ENCODE measurements at regions not wholly inside any gene's neighbourhood (a gene's known extent, or its start where the extent isn't known, plus 50 kb on each side); places are given as distances from the start of the nearest gene placed in this dataset.

DNA sequence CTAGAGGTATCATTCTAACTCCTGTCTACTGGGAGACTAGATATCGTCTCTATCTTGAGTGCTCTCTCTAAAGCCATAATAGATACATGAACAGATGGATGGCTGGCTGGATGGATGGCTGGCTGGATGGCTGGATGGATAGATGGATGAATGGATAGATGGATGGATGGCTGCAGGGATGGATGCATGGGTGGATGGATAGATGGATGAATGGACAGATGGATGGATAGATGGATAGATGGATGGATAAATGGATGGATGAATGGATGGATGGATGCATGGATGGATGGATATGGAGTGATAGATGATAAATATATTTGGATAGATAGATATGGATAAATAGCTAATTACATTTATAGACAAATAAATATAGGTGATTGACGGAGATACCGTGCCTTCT is 191.2 kb upstream of the KLF6 start:
- FAIRE-seq (no peak), ATAC-seq (no peak), DNase-seq (ENCODE audit: extremely low read depth in 1 of 4, low spot score in 3 of 4) (no peak)
- Histone ChIP-seq H3K4me2 (ENCODE audit: insufficient read depth, low read length) (no peak overlapping the region), H3K4me1 (replicated peaks in 1 of 2; ENCODE audit: control insufficient read depth in 2 of 2, insufficient read depth in 2 of 2, low read length in 2 of 2) (no peaks in the 10 kb centered on the region; a peak in 1 of 5 replicates), H3K9ac (ENCODE audit: insufficient read depth in 1 of 2, low read depth in 2 of 2, low read length in 2 of 2) (no peak overlapping the region), H3K9me3 (replicated peaks; ENCODE audit: control insufficient read depth, insufficient read depth, low read depth, low read length) (no peaks in the 10 kb centered on the region), H3K36me3 (ENCODE audit: control insufficient read depth, insufficient read depth, low read length) (no peaks in the 10 kb centered on the region), H4K20me1 (replicated peaks; ENCODE audit: control insufficient read depth, insufficient read depth, low read length) (no peaks in the 10 kb centered on the region), H3K9me1 (ENCODE audit: control insufficient read depth, insufficient read depth, low read length) (no peaks in the 10 kb centered on the region), H3K27me3 (ENCODE audit: control insufficient read depth in 2 of 2, insufficient read depth in 2 of 2, low read length in 2 of 2) (peaks cover 0 to 10% of the 10 kb centered on the region in 2 experiments; a peak in 2 of 5 replicates), H2AFZ (ENCODE audit: low read depth, low read length) (no peak overlapping the region), H3K27ac (ENCODE audit: extremely low read depth, low read depth, low read length) (no peak overlapping the region), H3K79me2 (ENCODE audit: control insufficient read depth, insufficient read depth, low read length) (no peaks in the 10 kb centered on the region), H3K4me3 (no peak overlapping the region)
- intact Hi-C loops (cut with micrococcal nuclease): no loop called here
- 13% methylated on average over 3 of the region's 3 CpGs for WGBS (ENCODE audit: insufficient coverage, low coverage, missing lambda C conversion rate)
- no TSS peak for BruUV-seq (replicated peaks)
- POLR2A ChIA-PET: no interaction called here
- CTCF ChIA-PET (ENCODE audit: low intra/inter-chr PET ratio): no interaction called here
- in situ Hi-C loops (cut with MboI): no loop called here
- TF ChIP-seq, protein P1, sequence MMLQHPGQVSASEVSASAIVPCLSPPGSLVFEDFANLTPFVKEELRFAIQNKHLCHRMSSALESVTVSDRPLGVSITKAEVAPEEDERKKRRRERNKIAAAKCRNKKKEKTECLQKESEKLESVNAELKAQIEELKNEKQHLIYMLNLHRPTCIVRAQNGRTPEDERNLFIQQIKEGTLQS (IDR thresholded peaks at IDR 0.05): no peak
- TF ChIP-seq, protein P1 (CRISPR knock-in tag; conservative IDR thresholded peaks at IDR 0.05): no peak
- TF ChIP-seq STAT5B (CRISPR knock-in tag; IDR thresholded peaks at IDR 0.05) (no peak), ZNF707 (CRISPR knock-in tag; conservative IDR thresholded peaks at IDR 0.05) (no peak), ZNF347 (CRISPR knock-in tag; IDR thresholded peaks at IDR 0.05; ENCODE audit: low read depth) (no peak), ELF1 (tag; IDR thresholded peaks at IDR 0.05) (no peak), ETS1 (conservative IDR thresholded peaks at IDR 0.05; ENCODE audit: control insufficient read depth, low read depth, low read length) (no peak), CBX5 (IDR thresholded peaks at IDR 0.05; ENCODE audit: borderline replicate concordance, low read depth) (no peak), EP300 (IDR thresholded peaks at IDR 0.05; ENCODE audit: low read length) (no peak)
- TF ChIP-seq, protein P2, sequence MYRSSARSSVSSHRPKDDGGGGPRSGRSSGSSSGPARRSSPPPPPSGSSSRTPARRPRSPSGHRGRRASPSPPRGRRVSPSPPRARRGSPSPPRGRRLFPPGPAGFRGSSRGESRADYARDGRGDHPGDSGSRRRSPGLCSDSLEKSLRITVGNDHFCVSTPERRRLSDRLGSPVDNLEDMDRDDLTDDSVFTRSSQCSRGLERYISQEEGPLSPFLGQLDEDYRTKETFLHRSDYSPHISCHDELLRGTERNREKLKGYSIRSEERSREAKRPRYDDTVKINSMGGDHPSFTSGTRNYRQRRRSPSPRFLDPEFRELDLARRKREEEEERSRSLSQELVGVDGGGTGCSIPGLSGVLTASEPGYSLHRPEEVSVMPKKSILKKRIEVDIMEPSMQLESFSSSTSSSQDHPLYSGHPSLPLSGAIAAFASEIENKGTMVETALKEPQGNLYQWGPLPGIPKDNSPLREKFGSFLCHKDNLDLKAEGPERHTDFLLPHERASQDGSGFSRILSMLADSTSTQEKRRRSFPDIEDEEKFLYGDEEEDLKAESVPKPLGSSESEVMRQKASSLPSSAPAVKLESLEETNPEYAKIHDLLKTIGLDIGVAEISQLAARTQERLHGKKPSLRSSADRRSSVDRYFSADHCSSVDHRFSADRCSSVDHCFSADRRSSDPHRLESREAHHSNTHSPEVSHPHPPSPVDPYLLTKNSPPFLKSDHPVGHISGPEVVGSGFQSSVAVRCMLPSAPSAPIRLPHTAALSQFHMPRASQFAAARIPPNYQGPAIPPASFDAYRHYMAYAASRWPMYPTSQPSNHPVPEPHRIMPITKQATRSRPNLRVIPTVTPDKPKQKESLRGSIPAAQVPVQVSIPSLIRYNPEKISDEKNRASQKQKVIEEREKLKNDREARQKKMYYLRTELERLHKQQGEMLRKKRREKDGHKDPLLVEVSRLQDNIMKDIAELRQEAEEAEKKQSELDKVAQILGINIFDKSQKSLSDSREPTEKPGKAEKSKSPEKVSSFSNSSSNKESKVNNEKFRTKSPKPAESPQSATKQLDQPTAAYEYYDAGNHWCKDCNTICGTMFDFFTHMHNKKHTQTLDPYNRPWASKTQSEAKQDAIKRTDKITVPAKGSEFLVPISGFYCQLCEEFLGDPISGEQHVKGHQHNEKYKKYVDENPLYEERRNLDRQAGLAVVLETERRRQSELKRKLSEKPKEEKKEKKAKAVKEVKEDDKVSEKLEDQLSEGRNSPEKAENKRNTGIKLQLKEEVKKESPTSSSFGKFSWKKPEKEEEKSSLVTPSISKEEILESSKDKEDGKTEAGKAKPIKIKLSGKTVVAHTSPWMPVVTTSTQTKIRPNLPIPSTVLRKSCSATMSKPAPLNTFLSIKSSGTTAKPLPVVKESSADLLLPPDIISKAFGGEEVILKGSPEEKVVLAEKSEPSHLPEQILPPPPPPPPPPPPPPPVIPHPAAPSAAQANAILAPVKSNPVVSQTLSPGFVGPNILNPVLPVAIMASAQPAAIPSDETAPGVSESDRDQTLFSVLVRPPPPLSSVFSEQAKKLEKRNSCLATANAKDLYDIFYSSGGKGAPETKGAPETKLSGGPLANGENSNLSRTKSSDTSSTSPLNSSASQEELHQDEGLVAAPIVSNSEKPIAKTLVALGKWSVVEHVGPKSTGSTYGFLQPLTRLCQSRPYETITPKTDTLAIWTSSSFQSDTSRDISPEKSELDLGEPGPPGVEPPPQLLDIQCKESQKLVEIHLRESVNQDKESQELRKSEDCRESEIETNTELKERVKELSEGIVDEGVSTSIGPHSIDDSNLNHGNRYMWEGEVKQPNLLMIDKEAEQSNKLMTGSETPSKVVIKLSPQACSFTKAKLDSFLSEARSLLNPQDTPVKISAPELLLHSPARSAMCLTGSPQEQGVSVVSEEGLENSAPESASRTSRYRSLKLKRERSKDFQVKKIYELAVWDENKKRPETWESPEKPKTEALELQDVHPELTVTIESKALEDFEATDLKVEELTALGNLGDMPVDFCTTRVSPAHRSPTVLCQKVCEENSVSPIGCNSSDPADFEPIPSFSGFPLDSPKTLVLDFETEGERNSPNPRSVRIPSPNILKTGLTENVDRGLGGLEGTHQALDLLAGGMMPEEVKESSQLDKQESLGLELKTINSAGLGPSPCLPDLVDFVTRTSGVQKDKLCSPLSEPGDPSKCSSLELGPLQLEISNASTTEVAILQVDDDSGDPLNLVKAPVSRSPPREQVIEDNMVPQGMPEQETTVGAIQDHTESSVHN (IDR thresholded peaks at IDR 0.05; ENCODE audit: borderline replicate concordance in 1 of 2, low read depth in 1 of 2): no peak

Data from K562 (cell line).